ENCODE measurements at regions not wholly inside any gene's neighbourhood (a gene's known extent, or its start where the extent isn't known, plus 50 kb on each side); places are given as distances from the start of the nearest gene placed in this dataset.

- no peaks in the 10 kb centered on the region for H3K9me2 ChIP-seq (replicated peaks; ENCODE audit: control insufficient read depth, low read length)
- H3K4me3 ChIP-seq (ENCODE audit: low read length) = no peak overlapping the region
- no peak overlapping the region for H3K27ac ChIP-seq (ENCODE audit: low read depth, low read length)
- no peaks in the 10 kb centered on the region for H3K4me1 ChIP-seq (ENCODE audit: control insufficient read depth, low read length)
- TF ChIP-seq EZH2phosphoT487 (IDR thresholded peaks at IDR 0.05; ENCODE audit: borderline replicate concordance, low read length) = no peak
- no peak for TF ChIP-seq CTCF (IDR thresholded peaks at IDR 0.05; ENCODE audit: low read depth, low read length, poor library complexity, severe bottlenecking)
- no peaks in the 10 kb centered on the region for H4K20me1 ChIP-seq (ENCODE audit: control insufficient read depth, insufficient read depth, low read depth, low read length)
- H3K27me3 ChIP-seq (ENCODE audit: control insufficient read depth, low read length) = no peaks in the 10 kb centered on the region
- H3K79me2 ChIP-seq (ENCODE audit: control insufficient read depth, low read length) = no peaks in the 10 kb centered on the region
- no peaks in the 10 kb centered on the region for H3K9me3 ChIP-seq (ENCODE audit: control insufficient read depth, insufficient read depth, low read length)
- H3K4me2 ChIP-seq (ENCODE audit: low read length) = no peak overlapping the region
- no peaks in the 10 kb centered on the region for H3K36me3 ChIP-seq (ENCODE audit: control insufficient read depth, low read length)
- H3F3A ChIP-seq (ENCODE audit: control insufficient read depth, insufficient read depth) = no peaks in the 10 kb centered on the region
Observed at GRCh38 chr12:88982694-88983093, 369.6 kb downstream of the DUSP6 start.

- H3K36me3 ChIP-seq (ENCODE audit: control insufficient read depth, low read length) = no peaks in the 10 kb centered on the region
- H3K9me2 ChIP-seq (replicated peaks; ENCODE audit: control insufficient read depth, low read length) = no peaks in the 10 kb centered on the region
- no peaks in the 10 kb centered on the region for H3K79me2 ChIP-seq (ENCODE audit: control insufficient read depth, low read length)
- H3K4me2 ChIP-seq (ENCODE audit: low read length) = no peak overlapping the region
- H3K27me3 ChIP-seq (ENCODE audit: control insufficient read depth, low read length) = no peaks in the 10 kb centered on the region
- no peak for TF ChIP-seq CTCF (IDR thresholded peaks at IDR 0.05; ENCODE audit: low read depth, low read length, poor library complexity, severe bottlenecking)
- no peak for TF ChIP-seq EZH2phosphoT487 (IDR thresholded peaks at IDR 0.05; ENCODE audit: borderline replicate concordance, low read length)
- H3K4me1 ChIP-seq (ENCODE audit: control insufficient read depth, low read length) = no peaks in the 10 kb centered on the region
- no peaks in the 10 kb centered on the region for H3F3A ChIP-seq (ENCODE audit: control insufficient read depth, insufficient read depth)
- no peak overlapping the region for H3K27ac ChIP-seq (ENCODE audit: low read depth, low read length)
- no peak overlapping the region for H3K4me3 ChIP-seq (ENCODE audit: low read length)
- H3K9me3 ChIP-seq (ENCODE audit: control insufficient read depth, insufficient read depth, low read length) = no peaks in the 10 kb centered on the region
- H4K20me1 ChIP-seq (ENCODE audit: control insufficient read depth, insufficient read depth, low read depth, low read length) = no peaks in the 10 kb centered on the region
Observed at GRCh38 chr12:88977115-88977514, 375.2 kb downstream of the DUSP6 start.

GRCh38 chr12:88973998-88974397, 378.3 kb downstream of the DUSP6 start:
- Histone ChIP-seq H3K79me2 (ENCODE audit: control insufficient read depth, low read length) (no peaks in the 10 kb centered on the region), H3K4me1 (ENCODE audit: control insufficient read depth, low read length) (no peaks in the 10 kb centered on the region), H4K20me1 (ENCODE audit: control insufficient read depth, insufficient read depth, low read depth, low read length) (no peaks in the 10 kb centered on the region), H3K4me3 (ENCODE audit: low read length) (no peak overlapping the region), H3K9me2 (replicated peaks; ENCODE audit: control insufficient read depth, low read length) (no peaks in the 10 kb centered on the region), H3K27ac (ENCODE audit: low read depth, low read length) (no peak overlapping the region), H3K4me2 (ENCODE audit: low read length) (no peak overlapping the region), H3K27me3 (ENCODE audit: control insufficient read depth, low read length) (0 out of 2 replicates have a peak, but pooled peaks cover 2% of the 10 kb centered on the region), H3K9me3 (ENCODE audit: control insufficient read depth, insufficient read depth, low read length) (no peaks in the 10 kb centered on the region), H3F3A (ENCODE audit: control insufficient read depth, insufficient read depth) (no peaks in the 10 kb centered on the region), H3K36me3 (ENCODE audit: control insufficient read depth, low read length) (no peaks in the 10 kb centered on the region)
- TF ChIP-seq EZH2phosphoT487 (IDR thresholded peaks at IDR 0.05; ENCODE audit: borderline replicate concordance, low read length) (no peak), CTCF (IDR thresholded peaks at IDR 0.05; ENCODE audit: low read depth, low read length, poor library complexity, severe bottlenecking) (no peak)

GRCh38 chr12:88970740-88971139, 381.6 kb downstream of the DUSP6 start:
- no peak for TF ChIP-seq EZH2phosphoT487 (IDR thresholded peaks at IDR 0.05; ENCODE audit: borderline replicate concordance, low read length)
- TF ChIP-seq CTCF (IDR thresholded peaks at IDR 0.05; ENCODE audit: low read depth, low read length, poor library complexity, severe bottlenecking) = no peak
- H3K36me3 ChIP-seq (ENCODE audit: control insufficient read depth, low read length) = no peaks in the 10 kb centered on the region
- no peaks in the 10 kb centered on the region for H3K4me1 ChIP-seq (ENCODE audit: control insufficient read depth, low read length)
- H3K79me2 ChIP-seq (ENCODE audit: control insufficient read depth, low read length) = no peaks in the 10 kb centered on the region
- H3K27me3 ChIP-seq (ENCODE audit: control insufficient read depth, low read length) = 0 out of 2 replicates have a peak, but pooled peaks cover 3% of the 10 kb centered on the region
- H4K20me1 ChIP-seq (ENCODE audit: control insufficient read depth, insufficient read depth, low read depth, low read length) = no peaks in the 10 kb centered on the region
- H3K4me3 ChIP-seq (ENCODE audit: low read length) = no peak overlapping the region
- no peaks in the 10 kb centered on the region for H3F3A ChIP-seq (ENCODE audit: control insufficient read depth, insufficient read depth)
- no peaks in the 10 kb centered on the region for H3K9me2 ChIP-seq (replicated peaks; ENCODE audit: control insufficient read depth, low read length)
- no peak overlapping the region for H3K4me2 ChIP-seq (ENCODE audit: low read length)
- no peaks in the 10 kb centered on the region for H3K9me3 ChIP-seq (ENCODE audit: control insufficient read depth, insufficient read depth, low read length)
- H3K27ac ChIP-seq (ENCODE audit: low read depth, low read length) = no peak overlapping the region

All from DOHH2 (cell line).